ENCODE measurements at regions not wholly inside any gene's neighbourhood (a gene's known extent, or its start where the extent isn't known, plus 50 kb on each side); places are given as distances from the start of the nearest gene placed in this dataset.
A peak's percentile ranks its signal among the peaks of the same experiment; 100 is the strongest.

DNA sequence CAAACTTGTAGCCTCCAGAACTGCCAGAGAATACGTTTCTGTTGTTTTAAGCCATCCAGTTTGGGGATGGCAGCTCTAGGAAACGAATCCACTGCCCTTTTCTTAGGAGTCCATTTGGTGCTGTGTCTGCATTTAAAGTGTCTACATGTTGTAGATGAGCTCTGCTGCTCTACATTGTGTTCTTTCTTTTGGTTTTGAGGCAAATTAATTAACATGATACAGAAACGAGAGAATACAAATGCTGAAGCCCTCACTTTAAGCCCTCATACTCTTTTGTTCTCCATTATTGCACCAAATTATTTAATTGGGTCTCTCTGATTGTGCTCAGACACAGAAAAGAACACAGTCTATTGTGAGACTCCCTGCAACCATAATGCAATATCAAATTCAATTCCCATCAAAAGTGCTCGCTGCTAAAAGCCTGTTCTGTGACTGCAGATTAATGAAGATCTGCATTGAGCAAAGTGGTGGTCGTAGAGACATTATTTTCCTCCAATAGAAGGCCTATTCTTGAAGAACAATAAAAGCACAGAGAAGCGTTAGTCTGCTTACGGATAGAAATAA is 166.3 kb upstream of the SOX21 start:
- Histone ChIP-seq H3K79me2 (ENCODE audit: control insufficient read depth, insufficient read depth, low read length) (no peaks in the 10 kb centered on the region), H3K9ac (ENCODE audit: insufficient read depth, low read length) (no peak overlapping the region), H3K36me3 (ENCODE audit: control insufficient read depth, insufficient read depth, low read length) (no peaks in the 10 kb centered on the region), H3K4me1 (ENCODE audit: control insufficient read depth, extremely low read depth, insufficient read depth, low read length) (no peaks in the 10 kb centered on the region), H4K20me1 (ENCODE audit: control insufficient read depth, extremely low read depth, insufficient read depth, low read length) (no peaks in the 10 kb centered on the region), H3K4me2 (ENCODE audit: extremely low read depth, insufficient read depth, low read length) (no peak overlapping the region), H3K27ac (ENCODE audit: insufficient read depth, low read length) (no peak overlapping the region), H3K4me3 (replicated peaks in 1 of 4; ENCODE audit: control extremely low read depth in 1 of 4, insufficient read depth in 1 of 4, low read depth in 3 of 4, low read length in 4 of 4) (no peak overlapping the region), H3K9me3 (ENCODE audit: control insufficient read depth, insufficient read depth, low read depth, low read length) (no peaks in the 10 kb centered on the region), H2AFZ (ENCODE audit: low read length) (no peak overlapping the region), H3K27me3 (ENCODE audit: control insufficient read depth, insufficient read depth, low read length) (no peaks in the 10 kb centered on the region)
- TF ChIP-seq, protein P1, sequence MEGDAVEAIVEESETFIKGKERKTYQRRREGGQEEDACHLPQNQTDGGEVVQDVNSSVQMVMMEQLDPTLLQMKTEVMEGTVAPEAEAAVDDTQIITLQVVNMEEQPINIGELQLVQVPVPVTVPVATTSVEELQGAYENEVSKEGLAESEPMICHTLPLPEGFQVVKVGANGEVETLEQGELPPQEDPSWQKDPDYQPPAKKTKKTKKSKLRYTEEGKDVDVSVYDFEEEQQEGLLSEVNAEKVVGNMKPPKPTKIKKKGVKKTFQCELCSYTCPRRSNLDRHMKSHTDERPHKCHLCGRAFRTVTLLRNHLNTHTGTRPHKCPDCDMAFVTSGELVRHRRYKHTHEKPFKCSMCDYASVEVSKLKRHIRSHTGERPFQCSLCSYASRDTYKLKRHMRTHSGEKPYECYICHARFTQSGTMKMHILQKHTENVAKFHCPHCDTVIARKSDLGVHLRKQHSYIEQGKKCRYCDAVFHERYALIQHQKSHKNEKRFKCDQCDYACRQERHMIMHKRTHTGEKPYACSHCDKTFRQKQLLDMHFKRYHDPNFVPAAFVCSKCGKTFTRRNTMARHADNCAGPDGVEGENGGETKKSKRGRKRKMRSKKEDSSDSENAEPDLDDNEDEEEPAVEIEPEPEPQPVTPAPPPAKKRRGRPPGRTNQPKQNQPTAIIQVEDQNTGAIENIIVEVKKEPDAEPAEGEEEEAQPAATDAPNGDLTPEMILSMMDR (conservative IDR thresholded peaks at IDR 0.05 in 1 of 2, IDR thresholded peaks at IDR 0.05 in 1 of 2; ENCODE audit: low read depth in 1 of 2, low read length in 2 of 2): no peak
- no peak for TF ChIP-seq EZH2 (IDR thresholded peaks at IDR 0.05; ENCODE audit: low read length, missing control alignments)
- no peak for DNase-seq (ENCODE audit: low read depth in 2 of 2)

DNA sequence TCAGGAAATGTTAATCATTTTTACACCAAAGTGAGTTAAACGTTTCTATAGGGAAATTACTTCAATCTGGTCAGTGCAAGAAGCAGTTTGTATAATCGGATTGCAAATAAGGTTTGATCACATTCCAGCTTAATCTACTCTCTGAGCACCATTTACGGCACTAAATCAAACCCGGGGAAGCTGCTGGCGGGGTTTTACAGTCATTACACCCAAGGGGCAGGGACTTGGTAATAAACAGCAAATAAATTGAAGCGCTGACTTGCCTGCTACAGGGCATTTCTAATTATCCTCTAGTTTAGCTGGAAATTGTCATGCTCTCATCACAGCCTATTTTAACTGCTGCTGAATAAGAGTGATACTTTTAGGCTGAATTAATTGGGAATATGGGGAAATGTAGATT is 152.1 kb upstream of the SOX21 start:
- Histone ChIP-seq H2AFZ (ENCODE audit: low read length) (no peak overlapping the region), H3K36me3 (ENCODE audit: control insufficient read depth, insufficient read depth, low read length) (no peaks in the 10 kb centered on the region), H3K27ac (ENCODE audit: insufficient read depth, low read length) (no peak overlapping the region), H3K27me3 (ENCODE audit: control insufficient read depth, insufficient read depth, low read length) (peaks cover 4% of the 10 kb centered on the region), H3K9me3 (ENCODE audit: control insufficient read depth, insufficient read depth, low read depth, low read length) (no peaks in the 10 kb centered on the region), H3K4me3 (replicated peaks in 1 of 4; ENCODE audit: control extremely low read depth in 1 of 4, insufficient read depth in 1 of 4, low read depth in 3 of 4, low read length in 4 of 4) (no peak overlapping the region), H3K4me2 (ENCODE audit: extremely low read depth, insufficient read depth, low read length) (no peak overlapping the region), H3K4me1 (ENCODE audit: control insufficient read depth, extremely low read depth, insufficient read depth, low read length) (no peaks in the 10 kb centered on the region), H3K9ac (ENCODE audit: insufficient read depth, low read length) (no peak overlapping the region), H4K20me1 (ENCODE audit: control insufficient read depth, extremely low read depth, insufficient read depth, low read length) (no peaks in the 10 kb centered on the region), H3K79me2 (ENCODE audit: control insufficient read depth, insufficient read depth, low read length) (no peaks in the 10 kb centered on the region)
- no peak for TF ChIP-seq EZH2 (IDR thresholded peaks at IDR 0.05; ENCODE audit: low read length, missing control alignments)
- TF ChIP-seq, protein P1 (conservative IDR thresholded peaks at IDR 0.05 in 1 of 2, IDR thresholded peaks at IDR 0.05 in 1 of 2; ENCODE audit: low read depth in 1 of 2, low read length in 2 of 2): no peak
- DNase-seq (ENCODE audit: low read depth in 2 of 2): no peak

DNA sequence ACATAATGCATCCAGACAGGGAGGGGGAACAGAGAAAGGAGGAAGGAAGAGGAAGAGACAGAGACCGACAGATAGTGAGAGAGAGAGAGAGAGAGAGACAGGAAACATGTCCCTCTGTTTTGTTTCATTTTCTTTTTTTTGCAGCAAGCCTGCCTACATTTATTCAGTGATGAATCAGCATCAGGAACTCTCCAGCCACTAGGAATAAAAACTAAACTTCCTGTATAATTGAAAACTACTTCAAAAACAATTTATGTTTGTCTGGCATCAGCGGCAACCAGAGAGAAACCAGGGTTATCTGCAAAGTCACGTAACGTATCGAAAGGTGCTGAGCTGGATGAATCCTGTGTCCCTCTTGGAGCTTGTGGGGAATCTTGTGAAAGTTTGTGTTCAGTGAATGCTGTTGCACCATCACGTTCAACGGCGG is 148.6 kb upstream of the SOX21 start:
- peak; percentile 34 to 38 for DNase-seq (ENCODE audit: low read depth in 2 of 2)
- H3K27me3 ChIP-seq (ENCODE audit: control insufficient read depth, insufficient read depth, low read length): peaks cover 4% of the 10 kb centered on the region

More for the DNA sequence above, 148.6 kb upstream of the SOX21 start:
- Histone ChIP-seq H3K79me2 (ENCODE audit: control insufficient read depth, insufficient read depth, low read length) (no peaks in the 10 kb centered on the region), H2AFZ (ENCODE audit: low read length) (peak overlapping the region; percentile 82), H4K20me1 (ENCODE audit: control insufficient read depth, extremely low read depth, insufficient read depth, low read length) (no peaks in the 10 kb centered on the region), H3K36me3 (ENCODE audit: control insufficient read depth, insufficient read depth, low read length) (no peaks in the 10 kb centered on the region), H3K4me1 (ENCODE audit: control insufficient read depth, extremely low read depth, insufficient read depth, low read length) (no peaks in the 10 kb centered on the region), H3K4me2 (ENCODE audit: extremely low read depth, insufficient read depth, low read length) (peak overlapping the region; percentile 83), H3K27ac (ENCODE audit: insufficient read depth, low read length) (no peak overlapping the region), H3K9me3 (ENCODE audit: control insufficient read depth, insufficient read depth, low read depth, low read length) (no peaks in the 10 kb centered on the region), H3K9ac (ENCODE audit: insufficient read depth, low read length) (no peak overlapping the region), H3K4me3 (replicated peaks in 1 of 4; ENCODE audit: control extremely low read depth in 1 of 4, insufficient read depth in 1 of 4, low read depth in 3 of 4, low read length in 4 of 4) (peak overlapping the region; percentile 52 to 71 (median 58))
- TF ChIP-seq EZH2 (IDR thresholded peaks at IDR 0.05; ENCODE audit: low read length, missing control alignments): no peak
- TF ChIP-seq, protein P1 (conservative IDR thresholded peaks at IDR 0.05 in 1 of 2, IDR thresholded peaks at IDR 0.05 in 1 of 2; ENCODE audit: low read depth in 1 of 2, low read length in 2 of 2): no peak
